Activated T-helper 1 cell treated with anti-CD3 and anti-CD28 coated beads, Interleukin-2, amount 50 U/mL, for 16 hours (primary cell): ENCODE measurements at regions not wholly inside any gene's neighbourhood (a gene's known extent, or its start where the extent isn't known, plus 50 kb on each side); places are given as distances from the start of the nearest gene placed in this dataset.

Experiments
- DNase-seq, 2 donors: peaks; one replicate each; pipeline ENCODE4 v3.0.0-alpha.2; 2020; ENCODE audit warnings: low read depth in 1 of 2, low spot score in 1 of 2

DNA sequence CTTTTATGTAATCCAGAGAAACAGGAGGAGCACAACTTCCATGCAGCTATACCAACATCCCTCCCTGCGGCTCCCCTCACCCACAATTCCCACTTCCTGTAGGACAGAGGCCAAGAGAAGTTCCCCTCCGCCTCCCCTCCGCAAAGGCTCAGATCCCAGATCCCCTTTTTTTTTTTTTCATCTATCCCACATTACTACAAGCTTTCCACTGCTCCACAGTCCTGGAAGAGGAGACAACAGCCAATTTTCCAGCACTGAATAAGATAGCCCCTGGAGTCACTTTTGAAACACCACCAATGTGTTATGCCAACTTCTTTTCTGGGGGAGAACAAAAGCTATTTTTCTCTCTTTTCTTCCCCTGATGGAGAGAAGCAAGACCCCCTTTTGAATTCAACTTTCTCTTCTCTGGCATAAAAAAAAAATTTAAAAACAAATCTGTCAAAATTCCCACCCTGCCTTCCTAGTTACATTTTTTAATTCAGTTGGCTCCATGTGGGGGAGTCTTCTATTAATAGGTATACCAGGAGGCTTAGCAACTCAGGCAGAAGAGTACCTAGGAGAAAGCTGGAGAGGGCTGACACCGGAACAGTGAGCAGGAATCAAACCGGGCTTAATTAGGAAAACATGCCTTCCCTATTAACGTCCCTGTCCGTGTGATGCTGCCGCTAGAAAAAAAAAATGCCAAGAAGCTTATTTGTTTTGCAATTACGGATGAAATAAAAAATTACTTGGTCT, 543.4 kb downstream of the BUD13 start:
- DNase-seq: no peak

DNA sequence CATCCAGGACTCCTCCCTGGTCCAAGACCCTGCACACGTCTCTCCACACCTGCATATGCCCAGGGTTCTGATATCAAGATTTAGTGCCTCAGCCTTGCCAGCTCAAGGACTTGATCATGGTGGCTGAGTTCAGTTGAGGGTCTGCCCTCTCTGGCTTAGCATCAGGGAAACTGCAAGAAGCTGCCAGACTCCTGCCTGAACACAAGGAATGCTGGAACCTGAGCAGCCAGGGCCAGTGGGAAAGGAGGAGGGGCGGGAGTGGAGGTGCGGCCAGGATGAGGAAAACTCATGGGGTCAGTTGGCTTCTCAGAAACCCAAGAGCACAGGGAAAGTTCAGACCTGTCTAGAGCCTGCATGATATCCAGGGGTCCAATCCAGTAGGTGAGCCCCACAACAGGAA, 546.1 kb downstream of the BUD13 start:
- no peak for DNase-seq

DNA sequence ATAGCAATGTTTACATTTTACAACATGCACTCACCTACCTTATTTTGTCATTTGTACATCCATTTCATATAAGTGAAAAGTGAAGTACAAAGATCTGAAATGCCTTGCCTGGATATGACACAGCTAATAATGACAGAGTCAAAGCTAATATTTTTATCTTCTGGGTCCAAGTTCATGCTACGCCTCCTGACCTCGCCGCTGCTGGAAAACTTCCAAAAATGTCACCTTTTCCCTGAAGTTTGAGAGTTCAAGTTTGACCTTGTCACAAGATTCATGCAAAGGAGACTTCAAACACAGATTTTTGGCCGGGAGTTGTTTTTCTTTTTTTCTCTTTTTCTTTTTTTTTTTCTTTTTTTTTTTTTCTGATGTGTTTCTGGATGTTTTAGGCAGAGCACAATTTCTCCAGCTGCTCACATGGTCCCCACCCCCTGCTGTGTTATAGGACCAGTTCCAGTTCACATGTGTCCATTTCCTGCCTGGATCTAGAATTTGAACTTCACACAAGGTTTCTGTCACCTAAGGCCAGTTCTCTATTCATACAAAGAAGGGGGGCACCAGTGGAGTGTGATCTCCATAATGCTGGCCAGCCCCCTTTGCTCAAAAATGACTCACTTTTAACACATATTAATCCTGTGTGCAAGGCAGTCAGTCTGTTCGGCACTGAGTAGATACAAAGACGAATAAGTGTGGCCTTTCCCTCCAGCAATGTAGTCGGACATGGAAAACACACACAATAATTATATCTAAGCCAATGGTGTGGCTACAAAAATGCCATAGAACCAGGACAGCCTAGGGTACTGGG, 546.8 kb downstream of the BUD13 start:
- no peak for DNase-seq

DNA sequence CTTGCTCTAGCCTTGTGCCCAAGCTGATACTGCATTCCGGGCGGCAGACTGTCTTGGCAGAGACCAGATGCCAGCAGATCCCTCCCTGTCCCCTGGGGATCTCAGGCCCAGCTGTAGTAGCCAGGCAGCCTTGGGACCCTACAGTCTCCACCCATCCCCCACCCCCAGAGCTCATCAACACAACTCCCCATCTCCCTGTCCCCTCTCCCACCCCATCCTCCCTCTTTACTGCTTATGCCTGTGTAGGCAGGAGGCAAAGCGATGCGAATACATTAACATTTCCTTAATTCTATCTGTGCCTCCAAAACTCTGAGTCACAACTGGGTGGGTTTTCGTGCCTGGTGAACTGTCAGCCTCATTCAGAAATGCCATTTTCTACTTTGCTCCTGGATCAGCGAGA, 547.6 kb downstream of the BUD13 start:
- no peak for DNase-seq

DNA sequence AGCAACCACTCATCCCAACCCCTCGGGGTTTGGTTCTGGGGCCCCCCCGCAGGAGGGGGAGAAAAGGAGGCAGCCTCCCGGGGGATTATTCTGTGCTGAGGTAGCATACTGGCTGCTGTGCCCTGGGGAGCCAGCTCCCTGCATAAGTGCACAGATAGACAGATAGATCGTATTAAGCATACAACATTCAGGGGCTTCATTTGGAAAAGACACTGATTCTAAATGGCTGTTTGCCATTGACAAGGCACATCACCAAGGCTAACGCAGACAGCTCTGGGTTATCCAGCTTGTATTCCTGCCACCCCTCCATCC, 547.9 kb downstream of the BUD13 start:
- DNase-seq: no peak

DNA sequence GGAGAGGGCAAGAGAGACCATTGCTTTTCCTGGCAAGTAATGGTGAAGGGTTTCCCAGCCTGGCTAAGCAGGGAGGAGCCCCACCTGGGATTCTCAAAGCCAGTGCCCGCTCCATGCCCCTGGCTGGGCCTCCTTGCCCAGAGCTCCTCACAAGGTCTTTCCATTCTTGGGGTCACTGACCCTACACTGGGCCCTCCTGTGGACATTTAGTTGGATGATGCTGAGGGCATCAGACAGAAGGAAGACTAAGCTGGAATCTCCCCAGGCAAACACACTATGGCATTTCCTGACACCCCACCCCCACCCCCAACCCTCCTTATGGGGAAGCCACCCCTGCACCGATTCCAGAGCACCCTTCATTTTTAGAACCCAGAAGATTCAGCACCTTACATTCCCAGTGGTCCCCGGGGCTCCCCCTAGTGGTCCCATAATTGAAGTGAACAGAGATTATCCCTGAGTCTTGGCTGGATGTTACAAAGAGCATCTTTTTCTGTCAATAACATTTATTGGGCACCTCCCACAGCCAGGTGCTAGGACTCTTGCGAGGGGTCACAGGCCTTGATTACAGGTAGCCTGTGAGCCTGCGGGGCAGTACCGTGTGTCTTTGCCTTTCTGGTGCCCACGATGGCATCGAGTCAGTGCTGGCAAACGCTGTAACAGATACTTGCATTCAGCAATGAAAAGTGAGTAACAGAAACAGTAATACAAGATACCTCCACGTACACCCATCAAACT, 548.5 kb downstream of the BUD13 start:
- DNase-seq: no peak

DNA sequence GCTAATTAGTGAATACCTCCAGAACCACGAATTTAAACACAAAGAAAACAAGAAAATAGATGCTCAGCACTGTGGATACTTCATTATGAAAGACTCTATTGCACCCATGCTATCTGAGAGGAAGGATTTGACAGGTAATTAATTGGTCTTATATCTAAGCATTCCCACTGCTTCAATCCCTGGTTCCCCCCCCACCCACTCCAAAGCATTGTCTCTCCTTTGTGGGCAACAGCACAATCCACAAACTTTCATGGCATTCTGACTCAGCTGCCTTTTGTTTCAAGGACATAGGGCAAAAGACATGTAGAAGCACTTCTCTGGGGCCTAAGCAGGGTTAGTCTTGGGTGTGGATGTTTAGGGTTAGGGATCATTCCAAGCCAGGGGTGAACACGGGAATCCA, 551.4 kb downstream of the BUD13 start:
- no peak for DNase-seq

DNA sequence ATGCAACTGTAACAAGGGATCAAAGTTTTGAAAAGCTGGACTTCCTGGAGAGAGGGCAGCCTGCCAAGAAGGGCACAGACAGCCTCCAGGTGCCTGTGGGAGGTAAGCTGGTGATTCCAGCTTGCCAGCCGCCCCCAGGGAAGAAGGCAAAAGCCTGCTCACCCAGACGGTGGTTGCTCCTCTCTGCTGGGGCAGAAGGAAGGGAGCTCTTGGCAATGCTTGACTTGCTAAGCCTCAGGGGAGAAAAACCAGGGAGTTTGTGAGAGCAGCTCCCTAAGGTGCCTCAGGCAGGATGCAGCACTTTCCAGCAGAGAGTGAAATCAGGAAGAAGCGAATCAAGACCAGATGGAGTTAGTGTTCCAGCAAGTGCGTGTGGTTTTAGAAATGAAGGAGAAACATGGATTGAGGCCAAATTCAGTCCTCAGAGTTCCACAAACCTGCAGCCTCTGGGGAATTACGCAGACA, 553.6 kb downstream of the BUD13 start:
- DNase-seq: no peak

DNA sequence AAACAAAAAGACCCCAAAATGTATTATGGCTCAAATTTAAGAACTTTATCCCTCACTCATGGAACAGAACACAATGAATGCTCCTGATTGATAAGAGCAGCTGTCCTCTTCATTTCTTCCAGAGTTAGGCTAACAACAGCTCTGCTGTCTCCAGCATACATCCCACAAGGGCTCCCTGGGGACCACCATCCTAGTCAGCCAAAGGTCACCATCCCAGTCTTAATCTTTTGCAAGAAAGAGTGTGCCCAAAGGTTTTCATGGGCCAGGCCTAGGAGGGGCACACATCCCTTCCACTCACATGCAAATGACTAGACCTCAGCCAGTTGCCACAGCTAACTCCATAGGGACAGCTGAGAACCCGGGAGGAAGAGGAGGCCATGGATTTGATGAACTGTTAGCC, 555.3 kb downstream of the BUD13 start:
- no peak for DNase-seq

DNA sequence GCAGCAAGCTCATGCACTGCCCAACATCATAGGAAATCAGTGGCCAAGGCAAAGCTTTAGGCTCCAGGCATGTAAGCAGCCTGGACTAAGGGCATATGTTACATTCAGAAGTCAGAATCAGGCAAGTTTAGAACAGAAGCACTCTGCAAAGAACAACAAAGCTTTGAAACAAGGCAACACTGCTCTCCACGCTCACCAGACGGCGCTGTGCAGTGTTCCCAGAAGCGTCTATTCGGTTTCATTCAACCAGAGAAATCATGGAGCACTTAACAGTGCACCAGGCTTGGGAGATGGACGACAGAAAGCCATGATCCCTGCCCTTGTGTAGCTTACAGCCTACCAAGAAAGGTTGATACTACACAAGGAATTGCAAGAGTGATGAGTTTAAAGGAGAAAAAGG, 555.8 kb downstream of the BUD13 start:
- no peak for DNase-seq

DNA sequence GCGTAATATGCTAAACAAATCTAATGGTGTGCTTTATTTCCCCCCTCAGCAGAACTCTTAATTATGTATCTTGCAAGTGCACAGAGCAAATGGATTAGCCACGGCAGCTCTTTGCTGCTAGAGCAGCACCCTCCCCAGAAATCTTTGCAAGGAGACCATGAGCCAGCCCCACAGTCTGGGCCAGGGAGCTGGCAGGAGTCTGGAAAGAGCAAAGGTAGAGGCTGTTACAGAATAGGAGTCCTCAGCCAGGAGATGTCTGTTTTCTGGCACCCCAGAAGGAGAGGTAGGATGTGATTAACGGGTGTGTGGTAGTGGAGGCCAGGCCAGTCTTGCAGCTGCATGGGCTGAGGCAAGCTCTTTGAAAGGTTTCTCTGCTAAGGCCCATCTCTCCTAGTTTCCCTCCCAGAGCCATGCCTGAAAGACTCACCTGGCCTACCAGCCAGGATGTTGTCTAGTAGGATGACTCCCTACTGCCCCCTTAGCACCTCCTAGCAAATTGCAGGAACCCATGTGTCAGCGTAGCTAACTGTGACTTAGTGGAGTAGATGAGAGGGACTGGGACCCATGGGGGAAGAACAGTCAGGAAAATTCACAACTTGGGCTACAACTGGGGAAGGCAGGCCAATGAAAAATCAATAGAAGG, 557.2 kb downstream of the BUD13 start:
- no peak for DNase-seq

DNA sequence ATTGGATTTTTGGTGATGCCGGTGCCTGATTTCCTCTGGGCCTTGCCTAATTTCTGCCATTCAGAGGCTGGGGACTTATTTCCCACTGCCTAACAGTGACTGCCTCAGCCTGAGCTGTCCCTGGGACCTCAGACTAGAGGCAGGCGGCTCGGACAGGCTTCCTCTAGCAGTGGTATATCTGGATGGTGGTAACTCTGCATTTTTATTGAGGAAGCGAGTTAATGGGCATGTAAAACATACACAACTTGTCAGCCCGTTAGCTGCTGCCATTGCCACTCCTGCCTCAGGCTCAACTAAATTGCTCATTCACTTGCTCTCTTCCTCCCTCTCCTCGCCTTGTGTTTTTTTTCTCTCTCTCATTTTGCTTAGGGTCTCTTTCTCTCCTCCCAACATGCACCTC, 561.6 kb downstream of the BUD13 start:
- no peak for DNase-seq

DNA sequence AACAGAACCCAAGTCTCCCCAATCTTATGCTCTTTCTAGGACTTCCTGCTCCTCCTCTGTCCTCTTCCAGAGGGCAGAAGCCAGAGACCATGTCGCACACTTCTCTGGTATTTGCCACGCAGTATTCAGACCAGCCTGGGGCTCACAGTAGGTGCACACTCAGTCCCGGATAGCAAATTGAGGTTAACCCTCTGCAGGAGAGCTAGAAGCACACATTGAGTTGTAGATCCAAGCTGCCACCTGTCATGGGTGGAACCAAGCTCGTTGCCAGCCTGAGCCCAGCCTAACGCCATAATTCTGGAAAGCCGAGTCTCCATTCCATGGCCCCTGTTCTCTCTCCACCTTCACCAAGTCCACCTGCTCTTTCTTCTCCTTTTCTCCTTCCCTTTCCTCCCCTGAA, 562.1 kb downstream of the BUD13 start:
- DNase-seq: no peak

DNA sequence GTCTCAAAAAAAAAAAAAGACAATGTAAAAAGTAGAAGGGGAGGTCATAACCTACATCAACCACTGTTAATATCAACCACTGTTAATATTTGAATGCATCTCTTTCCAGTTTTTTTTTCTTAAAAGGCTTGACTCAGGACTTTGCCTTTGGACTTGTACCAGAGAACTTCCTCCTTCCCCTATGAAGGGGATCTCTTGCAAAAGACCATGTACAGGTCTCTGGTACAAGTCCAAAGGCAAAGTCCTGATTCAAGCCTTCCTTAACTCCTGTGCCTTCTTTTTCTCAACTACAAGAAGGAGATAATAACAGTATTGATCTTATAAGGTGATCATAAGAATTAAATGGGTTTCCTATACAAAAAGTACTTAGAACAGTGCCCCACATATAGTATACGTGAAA, 563.5 kb downstream of the BUD13 start:
- no peak for DNase-seq

DNA sequence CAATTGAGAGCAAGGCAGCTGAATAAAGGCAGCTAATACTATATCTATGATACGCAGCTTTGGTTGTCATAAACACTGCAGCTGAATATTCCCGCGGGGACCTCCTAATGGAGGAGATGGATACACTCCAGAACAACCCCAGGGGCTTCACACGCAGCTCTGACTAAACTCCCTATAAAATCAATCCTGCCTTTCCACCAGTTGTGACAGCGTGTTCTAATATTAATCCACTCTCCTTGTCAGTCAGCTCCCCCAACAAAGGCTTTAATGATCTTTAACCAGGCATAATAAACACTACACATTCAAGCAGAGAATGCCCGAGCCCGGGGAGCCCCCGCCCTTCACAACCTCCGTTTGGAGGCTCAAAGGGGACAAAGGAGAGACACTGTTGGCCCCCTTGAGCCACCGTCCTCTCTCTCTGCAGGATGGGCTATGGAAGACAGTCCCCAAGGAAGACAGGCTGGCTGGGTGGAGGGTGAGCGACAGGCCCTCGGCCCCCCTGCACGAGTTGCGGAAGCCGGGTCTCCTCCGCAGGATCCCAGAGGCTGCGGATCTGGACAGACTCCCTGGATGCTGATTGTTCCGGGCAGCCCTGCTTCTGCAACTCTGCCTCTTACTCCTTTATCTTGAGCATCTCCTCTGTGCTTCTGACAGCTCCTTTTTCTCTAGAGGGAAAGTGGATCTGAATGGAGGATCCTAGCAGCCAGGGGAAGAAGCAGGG, 565.2 kb downstream of the BUD13 start:
- DNase-seq: no peak

DNA sequence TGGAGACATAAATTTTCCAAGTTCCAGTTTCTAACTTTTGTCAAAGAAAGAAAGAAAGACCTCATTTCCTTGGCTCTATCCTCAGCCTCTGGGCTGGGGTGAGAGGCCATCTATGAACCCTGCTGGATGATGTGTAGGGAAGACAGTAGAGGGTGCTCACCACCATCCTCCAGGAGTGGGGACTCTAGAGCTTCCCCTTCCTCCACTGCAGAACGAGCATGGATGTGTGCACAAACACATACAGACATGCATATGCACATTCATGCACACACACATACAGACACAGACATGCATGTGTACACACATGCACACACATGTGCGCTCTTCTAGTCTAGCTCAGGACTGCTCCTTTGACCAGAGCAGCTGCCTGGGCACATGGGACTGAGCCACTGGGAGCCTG, 565.8 kb downstream of the BUD13 start:
- DNase-seq: no peak

DNA sequence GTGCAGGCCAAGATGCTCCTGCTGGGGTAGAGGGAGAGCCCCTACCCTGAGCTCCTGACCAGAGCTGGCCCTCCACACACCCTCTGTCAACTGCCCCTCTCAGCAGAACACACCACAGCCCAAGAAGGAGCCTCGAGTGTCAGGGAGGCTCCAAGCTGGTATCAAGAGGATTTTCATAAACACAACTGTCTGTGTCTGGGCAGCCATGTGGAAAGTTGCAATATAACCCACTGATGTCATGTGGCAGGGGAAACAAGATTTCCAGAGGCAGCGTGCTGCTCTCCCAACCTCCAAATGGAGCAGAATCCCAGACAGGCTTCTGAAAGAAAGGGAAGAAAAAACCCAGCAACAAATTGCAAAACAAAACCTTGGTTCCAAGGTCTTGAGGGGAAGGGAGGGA, 569.9 kb downstream of the BUD13 start:
- no peak for DNase-seq

DNA sequence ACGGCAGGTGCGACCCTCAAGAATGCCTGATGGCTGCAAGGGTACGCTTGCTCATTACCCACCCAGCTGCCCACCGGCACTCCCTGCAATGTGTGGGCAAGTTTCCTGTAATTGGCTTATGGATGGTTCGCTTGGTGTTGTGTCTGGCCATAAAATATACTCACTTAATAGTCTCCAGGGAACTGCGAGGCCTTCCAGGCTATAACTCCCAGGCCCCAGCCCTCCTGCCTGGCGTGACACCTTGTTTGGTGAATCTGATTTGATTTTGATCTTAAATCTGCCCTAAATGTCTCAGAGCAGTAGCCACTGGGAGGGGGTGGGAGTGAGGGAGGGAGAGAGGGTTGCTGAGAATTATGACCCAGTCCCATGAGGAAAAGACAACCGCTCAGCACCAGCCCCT, 572.2 kb downstream of the BUD13 start:
- DNase-seq: no peak

DNA sequence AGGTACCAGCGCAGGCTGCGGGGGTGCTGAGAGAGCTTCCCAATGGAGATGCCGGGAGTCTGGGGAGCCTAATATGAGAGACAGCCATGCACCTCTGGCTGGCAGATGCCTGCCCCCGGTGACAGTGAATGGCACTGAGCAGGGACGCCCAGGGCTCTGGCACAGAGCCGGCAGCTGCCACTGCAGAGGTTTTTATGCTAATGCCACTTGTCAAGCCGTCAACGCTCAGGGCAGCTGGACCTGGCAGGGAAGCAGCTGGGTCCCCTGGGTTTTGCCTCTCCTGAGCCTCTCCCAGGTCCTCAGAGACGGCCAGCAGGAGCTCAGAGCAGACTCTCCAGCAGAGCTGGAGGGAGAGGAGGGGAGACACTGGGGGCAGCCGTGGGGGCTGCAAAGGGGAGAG, 573.6 kb downstream of the BUD13 start:
- no peak for DNase-seq

DNA sequence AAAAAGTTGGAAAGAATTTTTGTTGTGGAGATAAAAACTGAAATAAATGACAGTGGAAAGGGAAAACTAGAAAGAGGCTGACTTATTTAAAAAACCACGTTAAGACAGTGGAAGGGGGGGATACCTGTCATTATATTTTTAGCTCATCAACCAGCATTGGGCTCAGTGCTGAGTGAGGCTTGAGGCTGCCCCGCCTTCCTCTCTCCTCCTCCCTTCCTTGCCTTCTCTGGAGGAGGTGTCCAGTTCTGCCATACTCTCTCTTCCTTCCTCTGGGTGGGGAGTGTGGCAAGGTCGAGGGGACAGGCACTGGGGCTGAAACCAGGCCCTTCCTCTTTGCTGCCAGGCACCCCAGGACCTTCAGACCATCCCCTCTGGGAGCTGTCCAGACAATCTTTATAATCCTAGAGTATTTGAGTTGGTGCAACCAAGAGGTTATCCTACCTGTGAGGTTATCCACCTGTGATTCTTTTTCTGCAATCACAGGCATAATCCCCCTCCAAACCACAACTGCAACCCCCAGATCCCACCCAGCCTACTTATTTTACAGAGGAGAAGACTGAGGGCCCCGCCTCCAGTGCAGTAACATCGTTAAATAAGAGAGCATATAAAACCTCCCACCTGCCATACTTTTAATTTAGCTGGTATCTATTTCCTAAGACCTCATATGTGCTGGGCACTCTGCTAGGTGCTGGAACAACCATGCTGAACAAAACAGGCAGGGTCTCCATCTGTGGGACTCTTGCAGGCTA, 578.5 kb downstream of the BUD13 start:
- no peak for DNase-seq
